HG03439 (cell line): ENCODE measurements at regions not wholly inside any gene's neighbourhood (a gene's known extent, or its start where the extent isn't known, plus 50 kb on each side); places are given as distances from the start of the nearest gene placed in this dataset.

Source experiments
- ATAC-seq: cut with Tn5 transposase; IDR thresholded peaks from one replicate; pipeline ENCODE4 v1.9.1; 2021; ENCODE audit warnings: mild to moderate bottlenecking, moderate library complexity; ENCODE audit not compliant: unreplicated experiment

GRCh38 chr18:76580288-76580962 lies 85.4 kb upstream of the ZNF516 start:
- ATAC-seq, result no peak

DNA sequence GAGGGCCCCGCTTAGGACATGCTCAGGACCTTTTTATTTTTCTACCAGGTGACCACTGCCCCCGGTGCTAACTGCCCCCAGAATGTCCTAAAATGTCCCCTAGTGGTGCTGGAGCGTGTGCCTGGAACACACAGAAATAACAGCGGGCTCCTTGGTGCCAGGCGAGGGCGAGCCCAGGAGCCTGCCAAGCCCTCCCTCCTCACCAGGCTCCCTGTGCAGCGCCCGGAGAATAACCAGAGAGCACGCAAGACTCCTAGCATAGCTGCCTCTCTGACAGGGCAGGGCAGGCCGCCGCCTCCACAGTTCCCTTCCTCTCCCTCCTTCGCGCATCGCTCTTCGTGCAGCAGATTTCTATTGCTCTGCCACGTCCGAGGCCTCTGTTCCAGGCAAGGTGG lies 84.3 kb upstream of the ZNF516 start:
- ATAC-seq, result no peak

GRCh38 chr18:76578571-76579300 lies 83.7 kb upstream of the ZNF516 start:
- ATAC-seq, result no peak

DNA sequence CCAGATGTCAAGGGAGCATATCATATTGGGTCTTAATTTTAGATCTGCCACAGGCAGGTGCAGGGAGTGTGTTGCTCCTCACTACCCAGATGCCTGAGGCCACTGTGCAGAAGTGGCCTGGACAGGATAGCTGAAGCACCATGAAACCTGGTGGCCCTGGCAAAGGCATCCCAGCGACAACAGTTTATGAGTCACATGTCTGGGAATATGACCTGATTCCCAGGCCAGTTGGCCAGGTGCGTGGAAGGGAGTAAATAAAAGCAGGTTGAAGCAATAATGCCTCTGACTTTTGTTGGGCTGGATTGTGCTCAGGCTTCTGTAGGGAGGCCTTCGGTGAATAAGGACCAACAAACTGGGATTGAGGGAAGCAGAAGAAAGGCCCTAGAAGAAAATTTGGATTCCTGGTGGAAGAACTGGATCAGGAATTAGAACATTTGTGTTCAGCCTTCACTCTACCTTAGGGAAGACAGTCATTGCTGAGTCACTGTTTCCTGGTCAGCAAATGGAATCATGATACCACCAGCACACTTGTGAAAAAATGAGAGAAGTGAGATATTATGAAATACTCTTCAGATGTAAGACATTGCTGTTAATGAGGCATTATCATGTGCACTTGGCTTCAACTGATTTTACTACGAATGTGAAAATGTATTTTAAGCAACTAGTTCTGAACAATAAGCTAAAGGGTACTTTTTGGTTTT lies 78.4 kb upstream of the ZNF516 start:
- no peak for ATAC-seq

DNA sequence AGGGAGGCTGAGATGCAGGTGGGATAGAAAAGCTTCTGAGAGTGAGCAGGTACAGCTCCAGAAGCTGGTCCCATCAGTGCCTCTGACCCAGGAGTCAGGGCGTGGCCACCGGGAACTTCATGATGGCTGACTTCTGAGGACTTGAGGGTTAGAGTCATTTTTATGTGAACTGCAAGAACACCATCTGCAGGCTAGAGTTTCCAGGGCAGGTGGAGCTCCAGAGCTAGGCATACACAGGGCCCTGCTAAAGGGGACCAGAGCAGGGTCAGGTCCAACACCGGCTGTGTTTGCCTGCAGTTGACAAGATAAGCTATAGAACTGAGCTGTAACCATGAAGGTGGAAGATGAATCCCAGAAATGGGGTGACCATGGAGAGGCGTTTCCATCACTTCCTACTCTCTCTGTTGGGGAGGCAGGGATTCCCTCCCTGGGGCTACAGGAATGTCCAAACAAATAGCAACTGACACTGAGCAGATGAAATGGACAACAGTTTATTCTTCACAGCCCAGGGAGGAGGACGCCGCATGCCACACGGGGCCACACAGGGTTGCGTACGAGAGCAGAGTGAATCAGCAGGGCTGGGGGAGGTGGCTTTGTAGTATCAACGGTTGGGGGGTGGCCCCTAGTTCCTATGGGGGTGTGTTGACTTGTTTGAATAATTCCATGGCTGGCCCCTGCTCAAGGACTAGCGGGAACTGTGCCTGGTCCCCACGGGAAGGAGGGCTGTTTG lies 77.6 kb upstream of the ZNF516 start:
- ATAC-seq, result no peak

- no peak for ATAC-seq
These were observed 76.6 kb upstream of the ZNF516 start for GRCh38 chr18:76571689-76572088.

GRCh38 chr18:76570856-76571255 lies 75.8 kb upstream of the ZNF516 start:
- no peak for ATAC-seq

GRCh38 chr18:76569644-76570419 lies 74.8 kb upstream of the ZNF516 start:
- no peak for ATAC-seq

DNA sequence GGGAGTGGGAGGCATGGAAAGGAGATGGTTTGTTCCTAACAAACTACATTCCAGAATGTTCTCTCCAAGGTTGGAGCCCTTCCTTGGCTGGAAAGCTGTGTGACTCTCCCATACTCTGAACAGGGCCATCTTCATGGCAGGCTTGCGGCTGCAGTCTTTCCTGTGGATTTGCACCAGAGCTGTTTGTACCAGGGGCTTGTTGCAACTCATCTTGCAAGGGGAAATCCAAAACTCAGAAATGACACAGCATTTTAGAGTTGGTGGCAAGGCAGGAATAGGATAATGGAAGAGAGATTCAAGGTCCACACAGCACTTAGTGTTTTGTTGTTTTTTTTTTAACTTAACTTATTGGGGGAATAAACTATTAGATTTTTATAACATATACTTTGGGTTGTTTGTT lies 73.7 kb upstream of the ZNF516 start:
- ATAC-seq, result no peak

DNA sequence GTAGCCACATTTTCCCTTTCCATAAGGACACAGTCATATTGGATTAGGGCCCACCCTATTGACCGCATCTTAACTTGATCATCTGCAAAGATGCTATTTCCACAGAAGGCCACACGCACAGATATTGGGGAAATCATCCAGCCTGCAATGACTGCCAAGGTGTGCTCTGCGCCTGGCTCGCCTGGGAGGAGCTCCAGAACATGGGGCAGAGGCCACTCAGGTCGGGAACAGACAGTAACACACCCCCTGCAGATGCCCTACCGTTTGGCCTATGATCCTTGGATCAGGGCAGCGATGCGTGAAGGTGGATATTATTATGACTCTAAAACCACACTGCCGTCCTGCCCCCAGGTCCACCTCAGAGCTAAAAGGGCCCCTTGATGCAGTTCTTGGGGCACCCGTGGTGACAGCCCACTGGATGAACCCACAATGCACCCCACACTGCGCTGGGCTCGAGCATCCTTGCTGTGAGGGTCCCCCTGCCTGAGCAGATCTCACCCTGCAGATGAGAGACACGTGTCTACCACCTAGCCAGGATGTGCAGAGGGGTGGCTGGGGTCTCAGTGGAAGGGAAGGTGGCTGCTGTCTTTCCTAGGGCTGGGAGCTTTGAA lies 72.9 kb upstream of the ZNF516 start:
- no peak for ATAC-seq

DNA sequence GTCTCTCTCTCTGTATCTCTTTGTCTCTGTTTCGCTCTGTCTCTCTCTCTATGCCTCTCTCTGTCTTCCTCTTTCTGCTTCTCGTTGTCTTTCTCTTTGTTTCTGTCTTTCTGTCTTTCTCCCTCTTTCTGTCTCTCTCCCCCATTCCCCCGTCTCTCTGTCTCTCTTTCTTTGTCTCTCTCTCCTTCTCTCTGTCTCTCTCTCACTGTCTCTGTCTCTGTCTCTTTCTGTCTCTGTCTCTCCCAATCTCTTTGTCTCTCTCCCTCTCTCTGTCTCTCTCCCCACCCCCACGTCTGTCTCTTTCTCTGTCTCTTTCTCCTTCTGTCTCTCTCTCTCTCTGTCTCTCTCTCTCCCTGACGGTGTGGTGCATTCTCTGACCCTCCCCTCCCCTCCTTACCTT lies 71.9 kb upstream of the ZNF516 start:
- ATAC-seq, result no peak

DNA sequence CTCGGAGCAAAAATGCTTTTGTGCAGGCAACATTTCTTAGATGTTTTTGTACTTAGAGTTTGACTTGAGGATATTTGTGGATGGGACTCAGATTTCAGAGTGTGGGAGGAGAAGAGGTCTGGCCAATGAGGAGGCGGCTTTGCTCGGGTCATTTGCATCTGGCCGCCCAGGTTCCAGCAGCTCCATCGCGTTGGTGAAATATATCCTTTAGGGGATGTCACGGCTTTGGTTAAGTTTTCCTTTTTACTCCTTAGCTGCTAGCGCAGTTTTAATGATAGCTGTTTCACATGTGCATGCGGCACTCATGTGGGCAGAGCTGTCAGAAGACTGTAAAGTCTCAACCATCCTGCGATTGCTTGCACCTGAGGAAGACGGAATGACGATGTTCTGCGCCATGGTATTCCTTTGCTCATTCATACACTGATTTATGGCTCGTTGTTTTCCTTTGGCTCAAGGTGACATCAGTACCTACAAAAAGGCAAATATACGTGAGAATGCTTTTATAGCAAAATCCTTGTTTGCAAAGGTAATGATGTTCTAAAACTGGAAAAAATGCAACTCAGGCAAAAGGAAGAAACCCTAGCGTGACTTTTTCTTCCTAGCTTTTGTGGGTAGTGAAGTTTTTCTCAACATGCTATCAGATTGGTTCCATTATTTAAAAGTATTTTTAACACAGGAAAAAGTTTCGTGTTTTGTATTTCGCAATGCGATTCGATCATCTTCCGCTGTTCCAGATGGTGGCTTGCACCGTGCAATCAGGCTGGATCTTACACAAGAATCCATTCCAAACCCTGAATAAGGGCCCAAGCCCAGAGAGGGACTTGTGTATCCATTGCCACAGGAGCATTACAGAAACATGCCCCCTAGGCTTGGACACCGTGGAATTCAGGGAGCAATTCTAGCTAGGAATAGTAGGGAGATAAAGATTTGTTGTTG lies 70.5 kb upstream of the ZNF516 start:
- ATAC-seq, result no peak

GRCh38 chr18:76564655-76565237 lies 69.7 kb upstream of the ZNF516 start:
- ATAC-seq, result no peak

- ATAC-seq, result no peak
These were observed 69.1 kb upstream of the ZNF516 start for GRCh38 chr18:76564117-76564516.

DNA sequence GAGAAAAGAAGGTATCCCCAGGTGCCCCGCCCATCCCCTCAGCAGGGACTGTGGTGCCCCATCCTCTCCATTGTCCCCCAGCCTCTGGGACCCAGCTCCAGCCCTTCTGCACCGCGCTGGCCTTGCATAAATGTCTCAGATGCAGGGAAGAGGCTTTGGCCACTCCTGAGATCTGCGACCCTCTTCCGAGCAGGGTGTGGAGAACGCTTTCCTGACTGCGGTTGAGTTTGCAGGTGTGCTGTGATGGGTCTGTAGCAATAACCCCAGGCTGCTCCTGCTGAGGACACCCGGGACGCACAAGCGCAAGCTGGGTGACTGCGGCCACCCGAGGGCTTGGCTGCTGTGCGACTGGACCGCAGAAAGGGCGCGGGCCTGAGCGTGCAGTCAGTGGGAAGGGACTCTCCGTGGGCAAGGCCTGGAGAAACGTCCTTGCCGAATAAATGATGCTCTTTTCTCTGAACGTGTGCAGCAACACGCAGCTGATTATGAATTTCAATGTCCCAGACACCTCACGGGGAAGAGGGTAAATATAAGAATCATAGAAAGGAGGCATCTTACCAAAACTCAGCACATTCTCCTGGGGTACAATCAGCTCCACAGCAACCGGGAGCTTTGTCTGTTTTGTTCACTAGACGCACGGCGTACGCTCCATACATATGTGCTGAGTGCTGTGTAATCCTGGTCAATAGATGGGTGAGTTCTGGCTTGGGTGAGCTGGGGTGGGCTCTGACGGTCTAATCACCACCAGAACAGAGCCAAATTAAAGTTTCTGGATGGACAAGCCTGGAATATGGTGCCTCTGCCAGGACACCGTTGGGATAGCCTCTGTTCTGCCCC lies 67.5 kb upstream of the ZNF516 start:
- ATAC-seq, result no peak

GRCh38 chr18:76558881-76559667 lies 64.0 kb upstream of the ZNF516 start:
- no peak for ATAC-seq

DNA sequence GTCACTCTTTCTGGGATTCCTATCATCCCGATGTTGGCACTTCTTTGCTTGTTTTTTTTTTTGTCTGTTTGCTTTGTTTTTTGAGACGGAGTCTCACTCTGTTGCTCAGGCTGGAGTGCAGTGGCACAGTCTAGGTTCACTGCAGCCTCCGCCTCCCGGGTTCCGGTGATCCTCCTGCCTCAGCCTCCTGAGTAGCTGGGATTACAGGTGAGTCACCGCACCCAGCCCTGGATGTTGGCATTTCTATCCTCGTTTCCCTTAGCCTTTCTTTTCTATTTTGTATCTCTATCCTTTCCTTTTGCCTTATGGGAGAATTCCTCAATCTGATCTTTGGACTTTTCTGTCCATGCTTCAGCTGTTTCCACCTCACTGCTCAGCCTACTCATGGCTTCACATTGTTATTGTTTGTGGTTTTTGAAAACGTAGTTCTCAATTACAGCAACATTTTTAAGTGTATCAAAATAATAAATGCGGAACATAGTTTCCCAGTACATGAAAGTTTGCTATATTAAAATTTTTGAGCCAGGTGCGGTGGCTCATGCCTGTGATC lies 62.1 kb upstream of the ZNF516 start:
- ATAC-seq, result no peak
